ENCODE measurements at regions not wholly inside any gene's neighbourhood (a gene's known extent, or its start where the extent isn't known, plus 50 kb on each side); places are given as distances from the start of the nearest gene placed in this dataset.

DNA sequence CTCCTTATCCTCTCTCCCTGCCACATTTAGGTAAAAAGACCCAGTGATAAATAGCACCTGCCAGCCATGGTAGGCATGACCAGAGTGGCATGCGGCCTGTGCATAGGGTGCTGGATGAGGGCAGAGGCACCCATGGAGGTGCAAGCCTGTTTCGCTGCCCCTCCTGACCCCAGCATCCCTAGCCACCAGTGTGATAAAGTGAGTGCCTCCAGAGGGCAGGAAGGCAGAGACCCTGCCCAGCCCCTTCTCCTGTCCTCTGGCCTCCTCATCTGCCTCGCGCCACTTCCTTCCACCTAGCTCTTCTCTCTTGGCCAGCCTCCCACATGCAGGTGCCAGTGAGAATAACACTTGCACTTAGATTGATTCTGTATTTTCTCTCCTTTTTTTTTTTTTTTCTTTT is 108.3 kb upstream of the FUT8 start:
- 92% methylated on average over 4 of the region's 4 CpGs for WGBS
- Histone ChIP-seq H3K4me1 (ENCODE audit: control insufficient read depth in 2 of 2, insufficient read depth in 2 of 2, low read length in 2 of 2) (peaks cover 12 to 41% of the 10 kb centered on the region in 2 donors), H3K4me3 (ENCODE audit: low read length in 2 of 2) (no peak overlapping the region), H3K27ac (ENCODE audit: low read depth in 1 of 2, low read length in 1 of 2) (no peak overlapping the region), H3K36me3 (ENCODE audit: control insufficient read depth in 2 of 2, insufficient read depth in 2 of 2, low read length in 1 of 2) (no peaks in the 10 kb centered on the region), H3K27me3 (ENCODE audit: control insufficient read depth in 2 of 2, insufficient read depth in 1 of 2, low read length in 1 of 2) (no peaks in the 10 kb centered on the region), H3K9me3 (ENCODE audit: control insufficient read depth in 2 of 2, insufficient read depth in 1 of 2, low read length in 1 of 2) (no peaks in the 10 kb centered on the region)
- DNase-seq (ENCODE audit: low read depth in 6 of 9, low spot score in 9 of 9), result no peak

DNA sequence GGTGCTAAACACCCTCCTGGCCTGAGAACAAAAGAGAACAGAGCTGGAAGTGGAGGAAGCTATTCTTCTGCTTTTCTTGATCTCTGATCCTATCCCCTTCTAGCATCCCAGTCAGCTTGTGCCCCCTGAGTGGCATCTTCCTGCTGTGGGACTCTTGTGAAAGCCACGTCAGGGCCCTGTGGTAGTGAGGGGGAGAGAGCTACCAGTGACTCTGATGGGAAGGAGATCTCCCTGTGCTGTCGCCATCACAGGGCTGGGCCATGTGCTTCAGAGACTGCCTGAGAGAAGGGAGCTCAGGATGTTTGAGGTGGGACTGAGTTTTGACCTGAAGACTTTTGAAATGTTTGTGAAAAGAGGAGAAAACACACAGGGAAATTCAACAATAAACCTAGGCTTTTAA is 107.6 kb upstream of the FUT8 start:
- DNase-seq (ENCODE audit: low read depth in 6 of 9, low spot score in 9 of 9), result no peak
- Histone ChIP-seq H3K27me3 (ENCODE audit: control insufficient read depth in 2 of 2, insufficient read depth in 1 of 2, low read length in 1 of 2) (no peaks in the 10 kb centered on the region), H3K4me1 (ENCODE audit: control insufficient read depth in 2 of 2, insufficient read depth in 2 of 2, low read length in 2 of 2) (peaks cover 8 to 34% of the 10 kb centered on the region in 2 donors), H3K4me3 (ENCODE audit: low read length in 2 of 2) (no peak overlapping the region), H3K27ac (ENCODE audit: low read depth in 1 of 2, low read length in 1 of 2) (no peak overlapping the region), H3K9me3 (ENCODE audit: control insufficient read depth in 2 of 2, insufficient read depth in 1 of 2, low read length in 1 of 2) (no peaks in the 10 kb centered on the region), H3K36me3 (ENCODE audit: control insufficient read depth in 2 of 2, insufficient read depth in 2 of 2, low read length in 1 of 2) (no peaks in the 10 kb centered on the region)
- WGBS, result 88% methylated on average over 2 of the region's 2 CpGs

DNA sequence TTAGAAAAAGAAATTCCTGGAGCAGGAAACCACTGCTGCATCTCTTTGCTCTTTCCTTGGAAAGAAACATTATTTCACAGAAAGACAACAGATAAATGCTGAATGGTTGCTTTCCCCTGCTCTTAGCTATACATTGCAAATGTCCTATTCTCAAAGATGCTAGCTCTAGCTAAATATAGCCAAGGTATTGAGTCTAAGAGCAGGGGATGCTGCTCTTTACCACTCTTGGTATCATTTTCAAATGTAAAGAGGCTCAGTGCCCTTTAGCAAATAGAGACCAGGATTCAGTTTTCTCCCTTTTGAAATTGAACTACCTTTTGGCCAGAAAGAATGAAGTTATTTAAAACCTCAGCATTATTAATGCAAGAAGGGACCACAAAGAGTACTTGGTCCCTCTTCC is 104.0 kb upstream of the FUT8 start:
- no peak overlapping the region for H3K27ac ChIP-seq (ENCODE audit: low read depth in 1 of 2, low read length in 1 of 2)
- no peaks in the 10 kb centered on the region for H3K27me3 ChIP-seq (ENCODE audit: control insufficient read depth in 2 of 2, insufficient read depth in 1 of 2, low read length in 1 of 2)
- no peak for DNase-seq (ENCODE audit: low read depth in 6 of 9, low spot score in 9 of 9)
- no peaks in the 10 kb centered on the region for H3K9me3 ChIP-seq (ENCODE audit: control insufficient read depth in 2 of 2, insufficient read depth in 1 of 2, low read length in 1 of 2)
- H3K4me1 ChIP-seq (ENCODE audit: control insufficient read depth in 2 of 2, insufficient read depth in 2 of 2, low read length in 2 of 2), result peaks cover 0 to 14% of the 10 kb centered on the region in 2 donors
- no peaks in the 10 kb centered on the region for H3K36me3 ChIP-seq (ENCODE audit: control insufficient read depth in 2 of 2, insufficient read depth in 2 of 2, low read length in 1 of 2)
- H3K4me3 ChIP-seq (ENCODE audit: low read length in 2 of 2), result no peak overlapping the region

DNA sequence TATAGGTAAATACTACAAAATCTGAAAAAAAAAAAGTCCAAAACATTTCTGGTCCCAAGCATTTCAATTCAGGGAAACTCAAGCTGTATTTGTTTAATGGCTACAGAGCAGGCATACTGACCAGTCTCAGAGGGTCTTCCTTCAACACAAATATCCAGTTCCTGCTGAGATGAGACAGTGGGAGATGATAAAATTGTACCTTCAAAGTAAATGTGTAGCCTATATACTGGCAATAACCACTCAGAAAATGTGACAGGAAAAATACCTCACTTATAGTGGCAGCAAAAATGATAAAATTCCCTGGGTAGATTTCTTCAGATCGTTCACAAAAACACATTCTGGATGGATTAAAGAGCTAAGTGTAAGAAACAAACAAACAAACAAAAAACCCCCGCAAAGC is 102.0 kb upstream of the FUT8 start:
- Histone ChIP-seq H3K36me3 (ENCODE audit: control insufficient read depth in 2 of 2, insufficient read depth in 2 of 2, low read length in 1 of 2) (no peaks in the 10 kb centered on the region), H3K27me3 (ENCODE audit: control insufficient read depth in 2 of 2, insufficient read depth in 1 of 2, low read length in 1 of 2) (no peaks in the 10 kb centered on the region), H3K4me1 (ENCODE audit: control insufficient read depth in 2 of 2, insufficient read depth in 2 of 2, low read length in 2 of 2) (no peaks in the 10 kb centered on the region), H3K9me3 (ENCODE audit: control insufficient read depth in 2 of 2, insufficient read depth in 1 of 2, low read length in 1 of 2) (no peaks in the 10 kb centered on the region), H3K4me3 (ENCODE audit: low read length in 2 of 2) (no peak overlapping the region), H3K27ac (ENCODE audit: low read depth in 1 of 2, low read length in 1 of 2) (no peak overlapping the region)
- 96% methylated on average over 2 of the region's 2 CpGs for WGBS
- DNase-seq (ENCODE audit: low read depth in 6 of 9, low spot score in 9 of 9), result no peak

- WGBS, result 95% methylated on average over 6 of the region's 6 CpGs
- DNase-seq (ENCODE audit: low read depth in 6 of 9, low spot score in 9 of 9), result no peak
- H3K27ac ChIP-seq (ENCODE audit: low read depth in 1 of 2, low read length in 1 of 2), result no peak overlapping the region
- H3K4me3 ChIP-seq (ENCODE audit: low read length in 2 of 2), result no peak overlapping the region
- H3K9me3 ChIP-seq (ENCODE audit: control insufficient read depth in 2 of 2, insufficient read depth in 1 of 2, low read length in 1 of 2), result peaks cover 0 to 5% of the 10 kb centered on the region in 2 donors
- H3K4me1 ChIP-seq (ENCODE audit: control insufficient read depth in 2 of 2, insufficient read depth in 2 of 2, low read length in 2 of 2), result peaks cover 0 to under 1% of the 10 kb centered on the region in 2 donors
- no peaks in the 10 kb centered on the region for H3K27me3 ChIP-seq (ENCODE audit: control insufficient read depth in 2 of 2, insufficient read depth in 1 of 2, low read length in 1 of 2)
- H3K36me3 ChIP-seq (ENCODE audit: control insufficient read depth in 2 of 2, insufficient read depth in 2 of 2, low read length in 1 of 2), result peaks cover 0 to 3% of the 10 kb centered on the region in 2 donors
These were observed 99.7 kb upstream of the FUT8 start for GRCh38 chr14:65312859-65313258.

GRCh38 chr14:65318636-65319506 is 93.7 kb upstream of the FUT8 start:
- 96% methylated on average over 7 of the region's 7 CpGs for WGBS
- Histone ChIP-seq H3K4me3 (ENCODE audit: low read length in 2 of 2) (no peak overlapping the region), H3K27ac (ENCODE audit: low read depth in 1 of 2, low read length in 1 of 2) (no peak overlapping the region), H3K27me3 (ENCODE audit: control insufficient read depth in 2 of 2, insufficient read depth in 1 of 2, low read length in 1 of 2) (no peaks in the 10 kb centered on the region), H3K4me1 (ENCODE audit: control insufficient read depth in 2 of 2, insufficient read depth in 2 of 2, low read length in 2 of 2) (peaks cover 3 to 16% of the 10 kb centered on the region in 2 donors), H3K36me3 (ENCODE audit: control insufficient read depth in 2 of 2, insufficient read depth in 2 of 2, low read length in 1 of 2) (peaks cover 0 to 3% of the 10 kb centered on the region in 2 donors), H3K9me3 (ENCODE audit: control insufficient read depth in 2 of 2, insufficient read depth in 1 of 2, low read length in 1 of 2) (peaks cover 0 to 5% of the 10 kb centered on the region in 2 donors)
- no peak for DNase-seq (ENCODE audit: low read depth in 6 of 9, low spot score in 9 of 9)

DNA sequence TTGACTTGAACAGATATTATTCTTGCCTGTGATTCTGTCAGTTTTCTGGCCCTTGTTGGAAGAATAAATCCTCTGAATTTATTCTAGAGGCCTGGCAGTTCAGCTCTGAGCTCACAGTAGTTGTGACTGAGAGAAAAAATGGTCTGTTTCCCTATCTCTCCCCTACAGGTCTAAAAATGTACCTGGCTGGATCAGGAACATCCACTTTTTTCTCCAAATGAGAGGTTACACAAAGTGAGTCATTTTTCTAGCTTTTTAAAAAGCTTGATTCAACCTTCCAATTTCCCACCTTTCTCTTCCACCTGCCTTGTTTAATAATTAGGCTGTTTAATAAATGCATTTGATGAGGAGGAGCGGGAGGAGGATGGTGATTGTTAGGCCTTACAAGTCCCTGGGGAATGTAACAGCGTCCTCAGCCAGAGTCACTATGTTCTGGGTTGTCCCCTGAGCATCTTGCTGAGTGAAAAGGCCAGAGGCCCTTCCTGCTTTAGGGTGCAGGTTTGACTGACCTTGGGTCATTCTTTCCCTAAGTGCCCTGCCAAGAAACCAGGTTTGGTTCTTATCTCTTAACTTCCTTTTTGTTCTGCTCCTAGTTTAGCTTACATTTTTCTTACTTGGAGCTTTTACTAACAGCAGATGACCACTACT is 91.7 kb upstream of the FUT8 start:
- H3K4me1 ChIP-seq (ENCODE audit: control insufficient read depth in 2 of 2, insufficient read depth in 2 of 2, low read length in 2 of 2), result peaks cover 3 to 16% of the 10 kb centered on the region in 2 donors
- no peaks in the 10 kb centered on the region for H3K27me3 ChIP-seq (ENCODE audit: control insufficient read depth in 2 of 2, insufficient read depth in 1 of 2, low read length in 1 of 2)
- peaks cover 0 to 5% of the 10 kb centered on the region in 2 donors for H3K9me3 ChIP-seq (ENCODE audit: control insufficient read depth in 2 of 2, insufficient read depth in 1 of 2, low read length in 1 of 2)
- WGBS, result 94% methylated on average over 2 of the region's 2 CpGs
- H3K36me3 ChIP-seq (ENCODE audit: control insufficient read depth in 2 of 2, insufficient read depth in 2 of 2, low read length in 1 of 2), result peaks cover 0 to 3% of the 10 kb centered on the region in 2 donors
- DNase-seq (ENCODE audit: low read depth in 6 of 9, low spot score in 9 of 9), result no peak
- H3K27ac ChIP-seq (ENCODE audit: low read depth in 1 of 2, low read length in 1 of 2), result no peak overlapping the region
- no peak overlapping the region for H3K4me3 ChIP-seq (ENCODE audit: low read length in 2 of 2)

GRCh38 chr14:65321370-65321875 is 91.1 kb upstream of the FUT8 start:
- no peak overlapping the region for H3K27ac ChIP-seq (ENCODE audit: low read depth in 1 of 2, low read length in 1 of 2)
- peaks cover 3 to 16% of the 10 kb centered on the region in 2 donors for H3K4me1 ChIP-seq (ENCODE audit: control insufficient read depth in 2 of 2, insufficient read depth in 2 of 2, low read length in 2 of 2)
- H3K4me3 ChIP-seq (ENCODE audit: low read length in 2 of 2), result no peak overlapping the region
- no peaks in the 10 kb centered on the region for H3K27me3 ChIP-seq (ENCODE audit: control insufficient read depth in 2 of 2, insufficient read depth in 1 of 2, low read length in 1 of 2)
- DNase-seq (ENCODE audit: low read depth in 6 of 9, low spot score in 9 of 9), result no peak
- no peaks in the 10 kb centered on the region for H3K36me3 ChIP-seq (ENCODE audit: control insufficient read depth in 2 of 2, insufficient read depth in 2 of 2, low read length in 1 of 2)
- H3K9me3 ChIP-seq (ENCODE audit: control insufficient read depth in 2 of 2, insufficient read depth in 1 of 2, low read length in 1 of 2), result no peaks in the 10 kb centered on the region
- 24% methylated on average over 3 of the region's 3 CpGs for WGBS

DNA sequence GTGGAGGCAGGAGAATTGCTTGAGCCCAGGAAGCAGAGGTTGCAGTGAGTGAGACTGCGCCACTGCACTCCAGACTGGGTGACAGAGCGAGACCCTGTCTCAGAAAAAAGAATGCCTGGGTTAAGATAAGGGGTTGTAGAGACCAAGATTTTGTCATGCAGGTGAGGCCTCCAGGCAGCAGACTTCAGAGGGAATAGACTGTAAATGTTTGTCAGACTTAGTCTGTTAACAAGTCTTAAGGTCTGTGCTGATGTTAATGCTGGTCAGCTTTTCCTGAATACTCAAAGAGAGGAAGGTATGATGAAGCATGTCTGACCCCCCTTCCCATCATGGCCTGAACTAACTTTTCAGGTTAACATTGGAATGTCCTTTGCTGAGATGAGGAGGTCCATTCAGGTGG is 83.0 kb upstream of the FUT8 start:
- DNase-seq (ENCODE audit: low read depth in 6 of 9, low spot score in 9 of 9), result no peak
- Histone ChIP-seq H3K4me1 (ENCODE audit: control insufficient read depth in 2 of 2, insufficient read depth in 2 of 2, low read length in 2 of 2) (peaks cover 7 to 10% of the 10 kb centered on the region in 2 donors), H3K36me3 (ENCODE audit: control insufficient read depth in 2 of 2, insufficient read depth in 2 of 2, low read length in 1 of 2) (no peaks in the 10 kb centered on the region), H3K27ac (ENCODE audit: low read depth in 1 of 2, low read length in 1 of 2) (no peak overlapping the region), H3K9me3 (ENCODE audit: control insufficient read depth in 2 of 2, insufficient read depth in 1 of 2, low read length in 1 of 2) (no peaks in the 10 kb centered on the region), H3K27me3 (ENCODE audit: control insufficient read depth in 2 of 2, insufficient read depth in 1 of 2, low read length in 1 of 2) (no peaks in the 10 kb centered on the region), H3K4me3 (ENCODE audit: low read length in 2 of 2) (no peak overlapping the region)
- 94% methylated on average over 2 of the region's 2 CpGs for WGBS

Measured in thymus (tissue), 11 donors.